ENCODE measurements at regions not wholly inside any gene's neighbourhood (a gene's known extent, or its start where the extent isn't known, plus 50 kb on each side); places are given as distances from the start of the nearest gene placed in this dataset.

- TF ChIP-seq CTCF (IDR thresholded peaks at IDR 0.05; ENCODE audit: low read depth, low read length, missing control alignments), result no peak
- DNase-seq (ENCODE audit: low read depth), result peak; percentile 43
- H3K4me3 ChIP-seq (ENCODE audit: low read depth, low read length), result no peak overlapping the region
Observed at GRCh38 chr1:221878134-221878533, 136.2 kb upstream of the DUSP10 start.

- H3K4me3 ChIP-seq (ENCODE audit: low read depth, low read length), result no peak overlapping the region
- no peak for DNase-seq (ENCODE audit: low read depth)
- TF ChIP-seq CTCF (IDR thresholded peaks at IDR 0.05; ENCODE audit: low read depth, low read length, missing control alignments), result no peak
Observed at GRCh38 chr1:221877311-221877710, 135.4 kb upstream of the DUSP10 start.

GRCh38 chr1:221875004-221875330 lies 133.1 kb upstream of the DUSP10 start:
- no peak overlapping the region for H3K4me3 ChIP-seq (ENCODE audit: low read depth, low read length)
- TF ChIP-seq CTCF (IDR thresholded peaks at IDR 0.05; ENCODE audit: low read depth, low read length, missing control alignments), result no peak
- no peak for DNase-seq (ENCODE audit: low read depth)

GRCh38 chr1:221874285-221875003 lies 132.6 kb upstream of the DUSP10 start:
- no peak for DNase-seq (ENCODE audit: low read depth)
- no peak for TF ChIP-seq CTCF (IDR thresholded peaks at IDR 0.05; ENCODE audit: low read depth, low read length, missing control alignments)
- no peak overlapping the region for H3K4me3 ChIP-seq (ENCODE audit: low read depth, low read length)

- H3K4me3 ChIP-seq (ENCODE audit: low read depth, low read length), result no peak overlapping the region
- TF ChIP-seq CTCF (IDR thresholded peaks at IDR 0.05; ENCODE audit: low read depth, low read length, missing control alignments), result no peak
- DNase-seq (ENCODE audit: low read depth), result no peak
Observed at GRCh38 chr1:221873673-221874072, 131.8 kb upstream of the DUSP10 start.

DNA sequence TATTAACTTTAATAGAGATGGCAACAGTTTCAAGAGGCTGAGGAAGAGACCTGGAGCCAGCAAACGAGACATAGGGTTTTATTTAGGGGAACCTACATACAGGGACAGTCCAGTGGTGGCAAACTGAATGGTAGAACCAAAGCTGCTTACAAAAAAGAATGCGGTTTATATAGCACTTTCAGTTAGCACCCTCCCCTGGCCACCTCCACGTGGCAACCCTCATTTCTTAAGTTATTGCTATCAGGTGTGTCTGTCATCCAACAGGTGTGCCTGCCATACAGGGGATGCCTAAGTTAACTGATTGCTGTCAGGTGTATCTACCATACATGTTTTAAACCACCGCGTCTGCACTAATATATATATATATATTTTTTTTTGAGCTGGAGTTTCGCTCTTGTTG lies 129.2 kb upstream of the DUSP10 start:
- no peak for DNase-seq (ENCODE audit: low read depth)
- H3K4me3 ChIP-seq (ENCODE audit: low read depth, low read length), result no peak overlapping the region
- TF ChIP-seq CTCF (IDR thresholded peaks at IDR 0.05; ENCODE audit: low read depth, low read length, missing control alignments), result no peak

DNA sequence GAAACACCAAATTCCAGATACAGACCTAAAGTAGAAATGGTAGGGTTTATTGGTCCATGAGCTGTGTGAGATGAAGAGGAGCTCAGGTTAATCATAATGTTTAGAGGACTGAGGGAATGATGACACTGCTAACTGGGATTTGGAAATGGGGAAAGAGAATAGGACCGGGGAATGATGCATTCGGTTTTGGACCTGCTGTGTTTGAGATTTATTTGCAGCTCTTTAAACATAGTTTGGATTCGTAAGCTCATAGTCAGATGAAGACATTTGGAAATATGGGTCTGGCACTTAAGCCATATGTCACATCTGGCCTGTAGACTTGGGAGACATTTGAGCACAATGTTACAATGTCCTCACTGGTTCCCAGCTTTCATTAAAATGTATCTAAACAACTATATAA lies 127.9 kb upstream of the DUSP10 start:
- no peak overlapping the region for H3K4me3 ChIP-seq (ENCODE audit: low read depth, low read length)
- DNase-seq (ENCODE audit: low read depth), result no peak
- no peak for TF ChIP-seq CTCF (IDR thresholded peaks at IDR 0.05; ENCODE audit: low read depth, low read length, missing control alignments)

Data from GM12864 (cell line).